ENCODE measurements at regions not wholly inside any gene's neighbourhood (a gene's known extent, or its start where the extent isn't known, plus 50 kb on each side); places are given as distances from the start of the nearest gene placed in this dataset.

DNA sequence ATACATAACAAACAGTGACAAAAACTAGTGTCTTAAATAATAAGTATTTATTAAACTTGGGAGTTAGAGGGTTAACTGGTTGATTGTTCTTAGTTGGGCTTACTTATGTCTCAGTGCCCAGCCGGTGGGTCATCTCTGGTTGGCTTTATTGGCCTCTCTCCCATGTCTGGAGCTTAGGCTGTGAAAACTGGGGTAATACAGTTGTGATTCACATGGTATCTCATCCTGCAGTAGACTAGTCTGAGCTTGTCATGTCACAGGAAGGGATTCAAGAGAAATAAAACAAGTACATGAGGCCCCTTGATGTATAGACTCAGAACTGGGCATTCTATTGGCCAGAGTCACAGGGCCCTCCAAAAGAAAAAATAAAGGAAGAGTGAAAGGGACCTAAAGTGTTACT is 466.4 kb upstream of the SMC2 start:
- Histone ChIP-seq H3K4me3 (no peak overlapping the region), H3K36me3 (no peaks in the 10 kb centered on the region), H3K4me1 (replicated peaks) (no peaks in the 10 kb centered on the region), H3K27me3 (replicated peaks) (no peaks in the 10 kb centered on the region), H3K9me3 (replicated peaks) (no peaks in the 10 kb centered on the region), H3K27ac (no peak overlapping the region)
- DNase-seq (ENCODE audit: low read depth in 1 of 2, low spot score in 2 of 2): no peak

DNA sequence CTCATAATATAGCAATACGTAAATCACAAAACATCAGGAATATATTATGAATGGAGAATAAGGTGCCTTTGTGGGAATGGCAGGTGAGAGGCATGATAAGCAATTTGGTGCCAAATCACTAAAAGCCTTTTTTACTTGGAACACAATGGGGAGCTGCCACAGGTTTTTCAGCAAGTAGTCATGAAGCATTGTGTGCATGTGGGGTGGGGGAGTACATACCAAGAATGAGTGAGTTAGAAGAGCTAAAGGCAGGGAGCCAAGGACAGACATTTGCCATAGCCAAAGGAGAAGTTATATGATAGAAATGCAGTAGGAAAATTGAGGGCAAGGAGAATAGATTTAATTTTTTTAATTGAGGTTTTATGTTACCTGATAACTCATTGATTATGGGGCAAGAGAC is 445.0 kb upstream of the SMC2 start:
- DNase-seq (ENCODE audit: low read depth in 1 of 2, low spot score in 2 of 2): no peak
- no peaks in the 10 kb centered on the region for H3K9me3 ChIP-seq (replicated peaks)
- H3K27ac ChIP-seq: no peak overlapping the region
- H3K36me3 ChIP-seq: no peaks in the 10 kb centered on the region
- H3K4me1 ChIP-seq (replicated peaks): no peaks in the 10 kb centered on the region
- no peak overlapping the region for H3K4me3 ChIP-seq
- no peaks in the 10 kb centered on the region for H3K27me3 ChIP-seq (replicated peaks)

GRCh38 chr9:103658156-103658555 is 436.0 kb upstream of the SMC2 start:
- DNase-seq (ENCODE audit: low read depth in 1 of 2, low spot score in 2 of 2): no peak
- Histone ChIP-seq H3K27me3 (replicated peaks) (no peaks in the 10 kb centered on the region), H3K36me3 (no peaks in the 10 kb centered on the region), H3K4me1 (replicated peaks) (no peaks in the 10 kb centered on the region), H3K27ac (no peak overlapping the region), H3K9me3 (replicated peaks) (no peaks in the 10 kb centered on the region), H3K4me3 (no peak overlapping the region)

- Histone ChIP-seq H3K27me3 (replicated peaks) (no peaks in the 10 kb centered on the region), H3K4me1 (replicated peaks) (no peaks in the 10 kb centered on the region), H3K4me3 (no peak overlapping the region), H3K36me3 (no peaks in the 10 kb centered on the region), H3K27ac (no peak overlapping the region), H3K9me3 (replicated peaks) (no peaks in the 10 kb centered on the region)
- no peak for DNase-seq (ENCODE audit: low read depth in 1 of 2, low spot score in 2 of 2)
These were observed 433.3 kb upstream of the SMC2 start for GRCh38 chr9:103660830-103661229.

DNA sequence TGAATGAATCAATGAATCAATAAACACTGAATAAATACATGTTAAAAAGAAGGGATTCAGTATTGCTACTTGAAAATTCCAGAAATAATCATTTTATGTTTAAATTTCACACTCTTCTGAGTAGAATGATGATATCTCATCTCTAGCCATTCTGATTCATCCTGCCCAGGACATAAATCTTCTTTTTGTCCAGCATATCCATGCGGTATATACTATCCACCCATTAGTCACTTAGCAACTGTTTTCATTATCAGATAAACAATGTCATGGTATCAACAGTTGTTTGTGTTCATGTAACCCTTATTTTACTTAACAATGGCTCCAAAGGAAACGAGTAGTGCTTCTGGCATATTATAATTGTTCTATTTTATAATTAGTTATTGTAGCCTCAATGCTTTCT is 432.4 kb upstream of the SMC2 start:
- no peak for DNase-seq (ENCODE audit: low read depth in 1 of 2, low spot score in 2 of 2)
- H3K9me3 ChIP-seq (replicated peaks): no peaks in the 10 kb centered on the region
- H3K27ac ChIP-seq: no peak overlapping the region
- no peaks in the 10 kb centered on the region for H3K27me3 ChIP-seq (replicated peaks)
- H3K36me3 ChIP-seq: no peaks in the 10 kb centered on the region
- no peak overlapping the region for H3K4me3 ChIP-seq
- no peaks in the 10 kb centered on the region for H3K4me1 ChIP-seq (replicated peaks)

DNA sequence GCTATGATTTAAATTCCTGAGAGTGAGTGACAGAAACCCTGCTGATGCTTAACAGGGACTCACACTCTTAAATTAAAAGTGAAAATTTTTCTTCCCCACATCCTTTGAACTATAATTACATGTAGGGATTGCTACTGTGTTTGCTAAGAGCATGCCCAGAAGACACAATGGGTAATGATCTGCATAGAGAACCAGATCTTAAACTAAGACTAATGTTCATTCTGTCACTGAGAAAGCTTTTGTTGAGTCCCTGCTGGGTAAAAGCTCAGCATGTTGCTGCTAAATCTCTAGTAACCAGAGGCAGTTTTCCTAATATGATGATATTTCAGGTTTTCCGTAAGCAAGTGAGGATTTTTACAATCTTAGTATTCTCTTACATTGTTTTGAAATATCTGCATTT is 424.8 kb upstream of the SMC2 start:
- no peak overlapping the region for H3K4me3 ChIP-seq
- H3K4me1 ChIP-seq (replicated peaks): no peaks in the 10 kb centered on the region
- H3K27ac ChIP-seq: no peak overlapping the region
- H3K36me3 ChIP-seq: no peaks in the 10 kb centered on the region
- no peaks in the 10 kb centered on the region; the same call in 1 of the 2 replicates for H3K9me3 ChIP-seq (replicated peaks)
- no peak for DNase-seq (ENCODE audit: low read depth in 1 of 2, low spot score in 2 of 2)
- no peaks in the 10 kb centered on the region for H3K27me3 ChIP-seq (replicated peaks)

DNA sequence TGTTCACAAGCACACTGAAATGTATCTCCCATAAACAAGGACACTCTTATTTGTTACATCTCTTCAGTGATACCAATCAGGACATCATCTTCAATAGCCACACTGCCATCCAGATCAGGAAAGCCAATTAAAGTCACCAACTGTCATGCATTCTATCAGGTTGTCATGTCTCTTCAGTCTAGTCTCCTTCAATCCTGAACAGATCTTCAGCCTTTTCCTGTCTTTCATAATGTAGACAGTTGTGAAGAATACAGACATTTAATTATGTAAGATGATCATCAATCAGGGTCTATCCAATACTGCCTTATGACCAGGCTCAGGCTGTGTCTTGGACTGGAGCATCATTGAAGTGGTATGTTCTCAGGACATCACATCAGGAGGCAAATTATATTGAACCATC is 419.8 kb upstream of the SMC2 start:
- Histone ChIP-seq H3K27me3 (replicated peaks) (no peaks in the 10 kb centered on the region), H3K36me3 (no peaks in the 10 kb centered on the region), H3K4me3 (no peak overlapping the region), H3K27ac (no peak overlapping the region), H3K9me3 (replicated peaks) (no peaks in the 10 kb centered on the region; the same call in 1 of the 2 replicates), H3K4me1 (replicated peaks) (no peaks in the 10 kb centered on the region)
- DNase-seq (ENCODE audit: low read depth in 1 of 2, low spot score in 2 of 2): no peak

GRCh38 chr9:103680581-103680980 is 413.5 kb upstream of the SMC2 start:
- H3K4me1 ChIP-seq (replicated peaks): no peaks in the 10 kb centered on the region
- H3K36me3 ChIP-seq: no peaks in the 10 kb centered on the region
- no peaks in the 10 kb centered on the region for H3K9me3 ChIP-seq (replicated peaks)
- no peaks in the 10 kb centered on the region for H3K27me3 ChIP-seq (replicated peaks)
- H3K4me3 ChIP-seq: no peak overlapping the region
- H3K27ac ChIP-seq: no peak overlapping the region
- DNase-seq (ENCODE audit: low read depth in 1 of 2, low spot score in 2 of 2): no peak

DNA sequence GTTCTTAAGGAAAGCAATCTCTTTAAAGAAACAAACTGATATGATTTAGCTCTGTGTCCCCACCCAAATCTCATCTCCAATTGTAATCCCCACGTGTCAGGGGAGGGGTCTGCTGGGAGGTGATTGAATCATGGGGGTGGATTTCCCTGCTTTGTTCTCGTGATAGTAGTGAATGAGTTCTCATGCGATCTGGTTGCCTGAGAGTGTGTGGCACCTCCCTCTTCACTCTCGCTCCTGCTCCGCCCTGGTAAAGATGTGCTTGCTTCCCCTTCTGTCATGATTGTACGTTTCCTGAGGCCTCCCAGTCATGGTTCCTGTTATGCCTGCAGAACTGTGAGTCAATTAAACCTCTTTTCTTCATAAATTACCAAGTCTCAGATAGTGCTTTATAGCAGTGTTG is 412.7 kb upstream of the SMC2 start:
- H3K27me3 ChIP-seq (replicated peaks): no peaks in the 10 kb centered on the region

GRCh38 chr9:103700195-103700962 is 393.7 kb upstream of the SMC2 start:
- DNase-seq (ENCODE audit: low read depth in 1 of 2, low spot score in 2 of 2): no peak
- Histone ChIP-seq H3K27me3 (replicated peaks) (no peaks in the 10 kb centered on the region), H3K4me3 (no peak overlapping the region), H3K27ac (no peak overlapping the region), H3K9me3 (replicated peaks) (no peaks in the 10 kb centered on the region), H3K36me3 (no peaks in the 10 kb centered on the region), H3K4me1 (replicated peaks) (no peaks in the 10 kb centered on the region)

More for the DNA sequence above, 412.7 kb upstream of the SMC2 start:
- no peak overlapping the region for H3K4me3 ChIP-seq
- no peak overlapping the region for H3K27ac ChIP-seq
- no peaks in the 10 kb centered on the region for H3K36me3 ChIP-seq
- H3K4me1 ChIP-seq (replicated peaks): no peaks in the 10 kb centered on the region
- H3K9me3 ChIP-seq (replicated peaks): no peaks in the 10 kb centered on the region
- DNase-seq (ENCODE audit: low read depth in 1 of 2, low spot score in 2 of 2): no peak

DNA sequence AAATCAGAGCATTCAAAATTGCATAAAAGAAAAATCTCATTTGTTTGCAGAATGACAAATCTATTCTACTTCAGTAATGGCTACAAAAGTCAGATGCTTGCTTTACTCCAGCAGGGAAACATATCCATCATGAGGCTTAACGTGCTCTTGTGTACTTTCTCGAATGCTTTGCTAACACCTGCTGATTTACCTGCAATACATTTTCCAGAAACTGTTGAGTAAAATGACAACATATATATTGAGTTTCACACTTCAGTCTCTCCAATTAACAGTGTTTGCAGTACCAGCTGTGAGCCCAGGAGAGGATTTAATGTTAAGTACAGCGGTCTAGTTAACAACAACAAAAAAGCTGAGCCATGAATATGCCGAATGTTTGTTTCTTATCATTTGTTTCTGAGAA is 391.5 kb upstream of the SMC2 start:
- H3K27ac ChIP-seq: no peak overlapping the region
- H3K4me3 ChIP-seq: no peak overlapping the region
- H3K36me3 ChIP-seq: no peaks in the 10 kb centered on the region
- H3K9me3 ChIP-seq (replicated peaks): no peaks in the 10 kb centered on the region
- DNase-seq (ENCODE audit: low read depth in 1 of 2, low spot score in 2 of 2): no peak
- no peaks in the 10 kb centered on the region for H3K4me1 ChIP-seq (replicated peaks)
- H3K27me3 ChIP-seq (replicated peaks): no peaks in the 10 kb centered on the region

GRCh38 chr9:103707181-103707580 is 386.9 kb upstream of the SMC2 start:
- Histone ChIP-seq H3K4me3 (no peak overlapping the region), H3K27me3 (replicated peaks) (no peaks in the 10 kb centered on the region), H3K4me1 (replicated peaks) (no peaks in the 10 kb centered on the region), H3K27ac (no peak overlapping the region), H3K9me3 (replicated peaks) (no peaks in the 10 kb centered on the region), H3K36me3 (no peaks in the 10 kb centered on the region)
- no peak for DNase-seq (ENCODE audit: low read depth in 1 of 2, low spot score in 2 of 2)

DNA sequence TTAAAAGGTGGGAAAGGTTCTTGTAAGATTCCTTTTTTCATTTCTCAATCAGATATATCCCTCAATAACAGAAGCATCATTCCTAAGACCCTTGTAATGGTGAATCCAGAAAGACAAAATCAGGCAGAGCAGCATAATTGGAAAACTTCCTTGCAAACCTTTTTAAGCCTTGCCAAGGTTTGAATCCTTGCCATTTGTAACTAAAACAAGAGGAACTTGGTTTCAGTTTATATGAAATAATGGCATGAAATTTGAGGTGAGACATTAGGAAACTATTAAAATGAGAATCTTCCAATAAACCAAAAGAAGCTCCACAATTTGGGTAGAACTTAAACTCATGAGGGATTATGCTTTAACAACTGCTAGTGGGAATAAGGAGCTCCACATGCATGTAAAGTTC is 384.7 kb upstream of the SMC2 start:
- no peaks in the 10 kb centered on the region for H3K4me1 ChIP-seq (replicated peaks)
- H3K4me3 ChIP-seq: no peak overlapping the region
- no peak for DNase-seq (ENCODE audit: low read depth in 1 of 2, low spot score in 2 of 2)
- H3K36me3 ChIP-seq: no peaks in the 10 kb centered on the region
- no peaks in the 10 kb centered on the region for H3K9me3 ChIP-seq (replicated peaks)
- no peak overlapping the region for H3K27ac ChIP-seq
- H3K27me3 ChIP-seq (replicated peaks): no peaks in the 10 kb centered on the region

DNA sequence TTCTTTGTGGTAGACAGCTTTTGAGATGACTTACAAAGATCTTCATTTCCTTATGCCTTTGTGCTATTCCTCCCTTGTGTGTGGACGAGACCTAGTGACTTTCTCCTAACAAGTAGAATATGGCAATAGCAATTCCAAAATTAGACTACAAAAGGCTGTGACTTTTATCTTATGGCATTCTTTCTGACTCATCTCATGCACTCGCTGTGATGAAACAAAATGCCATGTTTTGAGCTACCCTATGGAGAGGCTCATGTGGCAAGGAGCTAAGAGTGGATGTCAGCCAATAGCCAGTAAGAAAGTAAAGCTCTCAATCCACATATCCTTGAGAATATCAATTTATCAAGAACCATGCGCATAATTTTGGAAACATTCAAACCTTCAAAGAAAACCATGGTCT is 380.5 kb upstream of the SMC2 start:
- no peaks in the 10 kb centered on the region for H3K9me3 ChIP-seq (replicated peaks)
- no peak for DNase-seq (ENCODE audit: low read depth in 1 of 2, low spot score in 2 of 2)
- no peak overlapping the region for H3K4me3 ChIP-seq
- no peak overlapping the region for H3K27ac ChIP-seq
- H3K27me3 ChIP-seq (replicated peaks): no peaks in the 10 kb centered on the region
- H3K36me3 ChIP-seq: no peaks in the 10 kb centered on the region
- no peaks in the 10 kb centered on the region for H3K4me1 ChIP-seq (replicated peaks)

DNA sequence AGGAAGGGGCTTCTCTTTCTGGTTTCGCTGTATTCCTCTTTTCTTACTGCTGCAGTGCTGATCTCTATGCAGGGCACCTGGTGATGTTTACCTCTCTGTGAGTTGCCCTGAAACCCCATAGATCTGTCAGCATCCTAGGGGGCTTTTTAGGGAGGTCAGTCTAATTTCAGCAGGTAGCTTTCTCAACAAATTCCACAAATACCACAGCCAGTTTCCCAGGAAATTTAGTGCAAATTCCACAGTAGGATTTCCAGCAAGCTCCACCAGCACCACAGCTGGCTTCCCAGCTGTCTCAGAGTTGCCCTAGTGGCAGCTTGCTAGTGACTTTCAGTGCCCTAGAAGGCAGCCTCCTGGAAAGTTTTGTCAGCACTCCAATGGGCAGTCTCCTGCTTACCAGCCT is 379.1 kb upstream of the SMC2 start:
- Histone ChIP-seq H3K4me1 (replicated peaks) (no peaks in the 10 kb centered on the region), H3K27ac (no peak overlapping the region), H3K9me3 (replicated peaks) (no peaks in the 10 kb centered on the region), H3K4me3 (no peak overlapping the region), H3K27me3 (replicated peaks) (no peaks in the 10 kb centered on the region), H3K36me3 (no peaks in the 10 kb centered on the region)
- DNase-seq (ENCODE audit: low read depth in 1 of 2, low spot score in 2 of 2): no peak

Data from SJSA1 (cell line).